ENCODE measurements at regions not wholly inside any gene's neighbourhood (a gene's known extent, or its start where the extent isn't known, plus 50 kb on each side); places are given as distances from the start of the nearest gene placed in this dataset.
"Not testable (repeated sequence)": the region's sequence is repeated elsewhere in the genome, so short reads cannot be mapped to it uniquely, and the experiment has no call there.

DNA sequence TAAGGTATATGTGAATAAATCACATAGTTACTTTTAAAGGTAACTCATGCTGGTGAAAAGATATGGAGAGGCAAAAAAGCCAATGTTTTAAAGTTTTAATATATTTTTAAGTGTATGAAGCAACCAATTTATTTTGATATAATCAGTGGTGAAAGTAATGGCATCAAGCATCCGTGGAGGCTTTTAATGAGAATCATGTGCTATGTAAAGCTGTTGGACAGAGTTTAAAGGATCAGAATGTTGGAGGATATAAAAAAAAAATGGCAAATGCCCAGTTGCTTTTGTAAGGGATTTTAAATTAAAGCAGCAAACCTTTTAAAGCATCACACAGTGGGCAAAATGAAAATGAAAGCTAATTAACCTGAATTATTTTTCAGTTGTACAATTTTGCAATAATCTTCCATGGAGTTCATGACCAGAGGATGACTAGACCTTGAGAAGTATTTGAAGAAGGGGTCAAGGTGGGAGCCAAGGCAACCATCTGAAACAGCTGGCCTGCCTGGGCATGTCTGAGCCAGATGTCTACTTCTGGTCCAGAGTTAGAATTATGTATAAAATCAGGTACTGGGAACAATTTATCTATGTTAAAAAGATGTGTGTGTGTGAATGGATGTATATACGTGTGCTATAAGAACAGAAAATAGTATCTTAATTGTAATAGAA lies 1007.9 kb downstream of the LTN1 start:
- DNase-seq (ENCODE audit: low spot score); H3K27me3 ChIP-seq; H3K9me2 ChIP-seq (replicated peaks; ENCODE audit: insufficient read depth); H3K9me3 ChIP-seq (ENCODE audit: low read depth); H4K20me1 ChIP-seq (ENCODE audit: insufficient read depth, poor library complexity, severe bottlenecking); H3K4me1 ChIP-seq (ENCODE audit: insufficient read depth); H3K36me3 ChIP-seq (replicated peaks; ENCODE audit: insufficient read depth, low read depth); H3K4me3 ChIP-seq; H3K4me2 ChIP-seq; H3K79me2 ChIP-seq; H3K27ac ChIP-seq; H2AFZ ChIP-seq: not testable (repeated sequence)
- WGBS (ENCODE audit: low lambda C conversion rate, missing lambda C conversion rate), result 79% methylated on average over 2 of the region's 2 CpGs

DNA sequence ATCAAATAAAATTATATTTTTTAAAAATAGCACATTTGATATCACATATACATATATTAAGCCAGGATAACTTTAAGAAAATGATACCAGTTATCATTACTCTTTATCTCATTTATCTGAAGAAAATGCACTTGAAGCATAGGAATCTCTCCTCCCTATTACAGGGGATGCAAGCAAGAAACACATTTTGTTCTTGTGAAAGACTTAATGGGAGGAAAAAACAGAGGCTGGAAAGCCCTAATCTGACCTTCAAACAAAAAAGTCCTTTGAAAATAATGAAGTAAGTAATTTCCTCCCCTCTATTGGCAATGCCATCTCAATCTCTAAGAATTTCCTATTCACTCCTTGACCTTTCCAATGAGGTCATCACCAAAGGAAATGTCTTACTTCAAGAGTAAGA lies 1012.6 kb upstream of the ADAMTS5 start:
- not testable (repeated sequence) for H3K9me2 ChIP-seq (replicated peaks; ENCODE audit: insufficient read depth); H3K79me2 ChIP-seq; H3K4me2 ChIP-seq; DNase-seq (ENCODE audit: low spot score); H3K27me3 ChIP-seq; H3K27ac ChIP-seq; H2AFZ ChIP-seq; H4K20me1 ChIP-seq (ENCODE audit: insufficient read depth, poor library complexity, severe bottlenecking); H3K4me1 ChIP-seq (ENCODE audit: insufficient read depth); H3K4me3 ChIP-seq; H3K36me3 ChIP-seq (replicated peaks; ENCODE audit: insufficient read depth, low read depth); H3K9me3 ChIP-seq (ENCODE audit: low read depth)

DNA sequence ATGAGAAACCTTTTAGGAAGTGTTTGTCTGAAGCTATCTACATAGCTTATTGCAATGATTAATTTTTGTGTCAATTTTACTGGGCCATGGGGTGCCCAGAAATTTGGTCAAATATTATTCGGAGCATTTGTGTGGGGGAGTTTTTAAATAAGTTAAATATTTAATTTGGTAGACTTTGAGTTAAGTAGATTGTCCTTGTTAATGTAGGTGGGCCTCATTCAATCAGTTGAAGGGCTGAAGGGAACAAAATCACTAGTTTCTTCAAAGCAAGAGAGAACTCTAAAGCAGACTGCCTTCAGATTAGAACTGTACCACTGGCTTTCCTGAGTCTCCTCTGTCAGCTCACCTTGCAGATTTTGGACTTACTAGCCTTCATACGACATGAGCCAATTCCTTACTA lies 1008.6 kb upstream of the ADAMTS5 start:
- H3K4me2 ChIP-seq, result no peak overlapping the region
- WGBS (ENCODE audit: low lambda C conversion rate, missing lambda C conversion rate), result 93% methylated on average over 2 of the region's 2 CpGs
- H3K79me2 ChIP-seq, result no peaks in the 10 kb centered on the region
- no peaks in the 10 kb centered on the region for H3K36me3 ChIP-seq (replicated peaks; ENCODE audit: insufficient read depth, low read depth)
- H3K9me3 ChIP-seq (ENCODE audit: low read depth), result no peaks in the 10 kb centered on the region
- H3K27ac ChIP-seq, result no peak overlapping the region
- no peak overlapping the region for H2AFZ ChIP-seq
- H3K4me3 ChIP-seq, result no peak overlapping the region
- H3K9me2 ChIP-seq (replicated peaks; ENCODE audit: insufficient read depth), result no peaks in the 10 kb centered on the region
- H4K20me1 ChIP-seq (ENCODE audit: insufficient read depth, poor library complexity, severe bottlenecking), result no peaks in the 10 kb centered on the region
- no peaks in the 10 kb centered on the region for H3K27me3 ChIP-seq
- no peak for TF ChIP-seq EZH2 (IDR thresholded peaks at IDR 0.05; ENCODE audit: borderline replicate concordance)
- H3K4me1 ChIP-seq (ENCODE audit: insufficient read depth), result no peaks in the 10 kb centered on the region
- DNase-seq (ENCODE audit: low spot score), result no peak

DNA sequence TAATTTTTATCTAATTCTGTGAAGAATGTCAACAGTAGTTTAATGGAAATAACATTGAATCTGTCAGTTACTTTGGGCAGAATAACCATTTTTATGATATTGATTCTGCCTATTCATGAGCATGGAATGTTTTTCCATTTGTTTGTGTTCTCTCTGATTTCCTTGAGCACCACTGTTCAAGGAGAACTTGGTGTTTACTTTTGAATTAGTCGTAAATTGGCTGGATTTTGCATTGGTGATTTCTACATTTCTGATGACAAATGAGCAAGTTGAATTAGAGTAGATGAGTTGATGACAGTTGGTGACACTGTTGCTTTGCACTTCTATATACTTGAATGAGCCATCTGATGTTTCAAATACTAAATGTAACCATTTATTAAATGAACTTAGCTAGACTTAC lies 1007.3 kb upstream of the ADAMTS5 start:
- H3K27me3 ChIP-seq; H3K27ac ChIP-seq; H3K36me3 ChIP-seq (replicated peaks; ENCODE audit: insufficient read depth, low read depth); H3K4me1 ChIP-seq (ENCODE audit: insufficient read depth); H3K4me2 ChIP-seq; H4K20me1 ChIP-seq (ENCODE audit: insufficient read depth, poor library complexity, severe bottlenecking); H2AFZ ChIP-seq; H3K9me3 ChIP-seq (ENCODE audit: low read depth); DNase-seq (ENCODE audit: low spot score); H3K4me3 ChIP-seq; H3K9me2 ChIP-seq (replicated peaks; ENCODE audit: insufficient read depth); H3K79me2 ChIP-seq: not testable (repeated sequence)
- WGBS (ENCODE audit: low lambda C conversion rate, missing lambda C conversion rate), result 88% methylated on average over 1 of the region's 1 CpG

DNA sequence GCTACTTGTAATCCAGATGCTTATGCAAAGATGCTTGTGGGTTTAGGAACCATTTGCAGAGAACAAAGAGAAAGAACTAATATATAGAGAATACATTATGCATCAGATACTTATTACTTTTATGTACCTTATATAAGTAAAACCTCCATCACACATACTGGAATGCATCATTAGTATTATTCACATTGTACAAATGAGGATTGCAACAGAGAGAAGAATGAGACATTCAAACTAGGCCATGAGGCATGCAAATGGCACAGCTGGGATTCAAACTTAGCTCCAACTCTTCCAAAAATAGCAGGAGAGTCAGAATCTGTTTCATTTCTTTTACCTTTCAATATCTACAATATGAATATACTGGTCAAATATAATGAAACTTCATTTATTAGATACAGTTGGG lies 1001.4 kb upstream of the ADAMTS5 start:
- H4K20me1 ChIP-seq (ENCODE audit: insufficient read depth, poor library complexity, severe bottlenecking); DNase-seq (ENCODE audit: low spot score); H3K4me2 ChIP-seq; H2AFZ ChIP-seq; H3K4me3 ChIP-seq; H3K27ac ChIP-seq; H3K9me2 ChIP-seq (replicated peaks; ENCODE audit: insufficient read depth); H3K9me3 ChIP-seq (ENCODE audit: low read depth); H3K27me3 ChIP-seq; H3K79me2 ChIP-seq; H3K36me3 ChIP-seq (replicated peaks; ENCODE audit: insufficient read depth, low read depth); H3K4me1 ChIP-seq (ENCODE audit: insufficient read depth): not testable (repeated sequence)

DNA sequence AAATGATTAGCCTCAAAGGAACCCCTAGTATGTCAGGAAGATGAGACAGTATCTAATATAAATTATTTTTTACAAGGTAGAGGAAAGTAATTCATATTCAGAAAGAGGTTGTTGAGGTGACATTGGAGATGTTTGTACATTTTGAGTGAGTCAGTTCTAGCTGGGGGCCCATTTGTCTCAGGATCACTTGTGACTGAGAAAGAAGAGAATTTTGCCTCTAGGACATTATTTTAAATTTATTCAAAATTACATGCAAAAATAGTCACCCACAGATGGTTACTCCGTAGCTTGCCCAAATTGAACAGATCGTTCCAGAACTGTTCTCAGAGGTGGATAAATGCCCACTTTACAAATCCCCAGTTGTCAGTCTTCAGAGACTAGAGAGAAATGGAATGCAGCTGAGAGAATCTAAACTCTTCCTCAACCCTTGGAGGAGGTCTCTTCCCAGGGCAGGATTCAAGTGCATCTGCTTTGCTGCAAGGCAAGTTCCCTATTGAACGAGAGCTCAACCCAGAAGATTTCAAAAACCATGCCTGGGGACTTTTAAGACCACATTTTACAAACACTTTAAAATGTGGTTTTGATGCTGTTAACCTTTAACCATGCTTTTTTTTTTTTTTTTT lies 987.8 kb upstream of the ADAMTS5 start:
- no peak overlapping the region for H3K4me3 ChIP-seq
- H4K20me1 ChIP-seq (ENCODE audit: insufficient read depth, poor library complexity, severe bottlenecking), result no peaks in the 10 kb centered on the region
- peak; percentile 8 for DNase-seq (ENCODE audit: low spot score)
- H3K4me2 ChIP-seq, result peak overlapping the region; percentile 53
- H3K27ac ChIP-seq, result no peak overlapping the region
- H2AFZ ChIP-seq, result peak overlapping the region; percentile 41
- H3K27me3 ChIP-seq, result no peaks in the 10 kb centered on the region
- 35% methylated on average over 3 of the region's 3 CpGs for WGBS (ENCODE audit: low lambda C conversion rate, missing lambda C conversion rate)
- peaks cover 6% of the 10 kb centered on the region for H3K4me1 ChIP-seq (ENCODE audit: insufficient read depth)
- no peaks in the 10 kb centered on the region for H3K9me2 ChIP-seq (replicated peaks; ENCODE audit: insufficient read depth)
- H3K79me2 ChIP-seq, result no peaks in the 10 kb centered on the region
- TF ChIP-seq, protein P1, sequence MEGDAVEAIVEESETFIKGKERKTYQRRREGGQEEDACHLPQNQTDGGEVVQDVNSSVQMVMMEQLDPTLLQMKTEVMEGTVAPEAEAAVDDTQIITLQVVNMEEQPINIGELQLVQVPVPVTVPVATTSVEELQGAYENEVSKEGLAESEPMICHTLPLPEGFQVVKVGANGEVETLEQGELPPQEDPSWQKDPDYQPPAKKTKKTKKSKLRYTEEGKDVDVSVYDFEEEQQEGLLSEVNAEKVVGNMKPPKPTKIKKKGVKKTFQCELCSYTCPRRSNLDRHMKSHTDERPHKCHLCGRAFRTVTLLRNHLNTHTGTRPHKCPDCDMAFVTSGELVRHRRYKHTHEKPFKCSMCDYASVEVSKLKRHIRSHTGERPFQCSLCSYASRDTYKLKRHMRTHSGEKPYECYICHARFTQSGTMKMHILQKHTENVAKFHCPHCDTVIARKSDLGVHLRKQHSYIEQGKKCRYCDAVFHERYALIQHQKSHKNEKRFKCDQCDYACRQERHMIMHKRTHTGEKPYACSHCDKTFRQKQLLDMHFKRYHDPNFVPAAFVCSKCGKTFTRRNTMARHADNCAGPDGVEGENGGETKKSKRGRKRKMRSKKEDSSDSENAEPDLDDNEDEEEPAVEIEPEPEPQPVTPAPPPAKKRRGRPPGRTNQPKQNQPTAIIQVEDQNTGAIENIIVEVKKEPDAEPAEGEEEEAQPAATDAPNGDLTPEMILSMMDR (IDR thresholded peaks at IDR 0.05; ENCODE audit: poor library complexity), result no peak
- no peak for TF ChIP-seq EZH2 (IDR thresholded peaks at IDR 0.05; ENCODE audit: borderline replicate concordance)
- no peak for TF ChIP-seq EZH2phosphoT487 (IDR thresholded peaks at IDR 0.05; ENCODE audit: low read depth, severe bottlenecking, unreplicated experiment)
- no peaks in the 10 kb centered on the region for H3K9me3 ChIP-seq (ENCODE audit: low read depth)
- no peaks in the 10 kb centered on the region for H3K36me3 ChIP-seq (replicated peaks; ENCODE audit: insufficient read depth, low read depth)
